B cell (primary cell): ENCODE measurements at regions not wholly inside any gene's neighbourhood (a gene's known extent, or its start where the extent isn't known, plus 50 kb on each side); places are given as distances from the start of the nearest gene placed in this dataset.

Source experiments
- CTCF ChIP-seq: fragments of 200-600 bp; IDR thresholded peaks from one replicate; pipeline ENCODE4 v1.8.0; 2022; ENCODE audit warnings: antibody characterized with exemption, mild to moderate bottlenecking
- EZH2 ChIP-seq: IDR thresholded peaks from 2 replicates; pipeline ENCODE4 v1.6.1; 2012; ENCODE audit warnings: borderline replicate concordance, low read depth, mild to moderate bottlenecking, moderate library complexity, low read length; ENCODE audit not compliant: insufficient read depth, poor library complexity, severe bottlenecking

GRCh38 chr16:14346278-14347142 is 275.4 kb downstream of the MRTFB start:
- no peak for TF ChIP-seq CTCF
- no peak for TF ChIP-seq EZH2
